Progenitor cell of endocrine pancreas (in vitro differentiated cells): ENCODE measurements at regions not wholly inside any gene's neighbourhood (a gene's known extent, or its start where the extent isn't known, plus 50 kb on each side); places are given as distances from the start of the nearest gene placed in this dataset.

Experiments used
- DNase-seq: peaks from one replicate; pipeline ENCODE4 v3.0.0; 2021; ENCODE audit warnings: low spot score; ENCODE audit not compliant: unreplicated experiment
- H3K27ac Mint-ChIP-seq: 2 replicates; pipeline ENCODE4 v1.8.0; 2021; ENCODE audit warnings: mild to moderate bottlenecking, moderate library complexity, mixed read lengths
- H3K27me3 Mint-ChIP-seq: 2 replicates; pipeline ENCODE4 v1.8.0; 2021; ENCODE audit warnings: mixed read lengths
- H3K36me3 Mint-ChIP-seq: 2 replicates; pipeline ENCODE4 v1.8.0; 2022; ENCODE audit warnings: mixed read lengths; ENCODE audit not compliant: insufficient read depth
- H3K4me1 Mint-ChIP-seq: 2 replicates; pipeline ENCODE4 v1.8.0; 2021; ENCODE audit warnings: low read depth, mixed read lengths
- H3K4me3 Mint-ChIP-seq: 2 replicates; pipeline ENCODE4 v1.8.0; 2021; ENCODE audit warnings: low read depth, mild to moderate bottlenecking, moderate library complexity, mixed read lengths
- H3K9me3 Mint-ChIP-seq: 2 replicates; pipeline ENCODE4 v1.8.0; 2021; ENCODE audit warnings: low read depth, mixed read lengths
- CTCF ChIP-seq: fragments of 200-600 bp; sonication (generic); IDR thresholded peaks from one replicate; pipeline ENCODE4 v1.5.0; 2021; ENCODE audit warnings: antibody characterized with exemption, mild to moderate bottlenecking; ENCODE audit not compliant: unreplicated experiment

- Mint-ChIP-seq H3K27me3 (no peaks in the 10 kb centered on the region), H3K27ac (no peak overlapping the region), H3K36me3 (no peaks in the 10 kb centered on the region), H3K4me3 (no peak overlapping the region), H3K4me1 (no peaks in the 10 kb centered on the region), H3K9me3 (no peaks in the 10 kb centered on the region)
- no peak for DNase-seq
- TF ChIP-seq CTCF, result no peak
These were observed 116.7 kb downstream of the FASLG start for GRCh38 chr1:172775606-172776005.

GRCh38 chr1:172776071-172776470 lies 117.2 kb downstream of the FASLG start:
- no peak for TF ChIP-seq CTCF
- Mint-ChIP-seq H3K4me1 (no peaks in the 10 kb centered on the region), H3K4me3 (no peak overlapping the region), H3K27me3 (no peaks in the 10 kb centered on the region), H3K36me3 (no peaks in the 10 kb centered on the region), H3K27ac (no peak overlapping the region), H3K9me3 (no peaks in the 10 kb centered on the region)
- DNase-seq, result no peak

- no peak for TF ChIP-seq CTCF
- Mint-ChIP-seq H3K4me1 (no peaks in the 10 kb centered on the region), H3K27me3 (no peaks in the 10 kb centered on the region), H3K36me3 (no peaks in the 10 kb centered on the region), H3K27ac (no peak overlapping the region), H3K9me3 (peaks cover 2% of the 10 kb centered on the region), H3K4me3 (no peak overlapping the region)
- DNase-seq, result no peak
These were observed 118.9 kb downstream of the FASLG start for GRCh38 chr1:172777767-172778166.

- Mint-ChIP-seq H3K9me3 (peaks cover 9% of the 10 kb centered on the region), H3K27ac (no peak overlapping the region), H3K4me3 (no peak overlapping the region), H3K36me3 (peaks cover 1% of the 10 kb centered on the region), H3K27me3 (no peaks in the 10 kb centered on the region), H3K4me1 (no peaks in the 10 kb centered on the region)
- DNase-seq, result no peak
- no peak for TF ChIP-seq CTCF
These were observed 119.9 kb downstream of the FASLG start for GRCh38 chr1:172778456-172779455.

GRCh38 chr1:172779491-172779890 lies 120.6 kb downstream of the FASLG start:
- peaks cover 15% of the 10 kb centered on the region for H3K9me3 Mint-ChIP-seq
- H3K27ac Mint-ChIP-seq, result no peak overlapping the region
- H3K36me3 Mint-ChIP-seq, result peaks cover 1% of the 10 kb centered on the region
- DNase-seq, result no peak
- no peaks in the 10 kb centered on the region for H3K27me3 Mint-ChIP-seq
- H3K4me1 Mint-ChIP-seq, result no peaks in the 10 kb centered on the region
- TF ChIP-seq CTCF, result no peak
- H3K4me3 Mint-ChIP-seq, result no peak overlapping the region
